ENCODE measurements at regions not wholly inside any gene's neighbourhood (a gene's known extent, or its start where the extent isn't known, plus 50 kb on each side); places are given as distances from the start of the nearest gene placed in this dataset.

DNA sequence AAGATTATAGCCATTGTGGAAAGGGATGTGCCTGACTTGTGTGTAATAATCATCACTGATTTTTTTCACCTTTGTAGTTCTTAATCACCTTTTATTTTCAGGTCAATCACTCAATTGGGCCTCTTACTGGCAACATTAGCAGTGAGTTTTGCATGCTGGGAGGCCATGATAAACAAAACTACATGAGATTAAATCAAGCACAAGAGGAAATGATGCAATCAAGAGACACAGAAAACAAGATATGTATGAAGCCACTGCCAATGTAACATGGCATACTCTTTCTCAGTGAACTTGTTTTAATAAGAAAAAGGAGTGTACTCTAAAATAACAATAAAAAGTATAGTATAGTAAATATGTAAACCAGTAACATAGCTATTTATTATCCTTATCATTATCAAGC is 69.9 kb upstream of the FSIP2 start:
- TF ChIP-seq, protein P1, sequence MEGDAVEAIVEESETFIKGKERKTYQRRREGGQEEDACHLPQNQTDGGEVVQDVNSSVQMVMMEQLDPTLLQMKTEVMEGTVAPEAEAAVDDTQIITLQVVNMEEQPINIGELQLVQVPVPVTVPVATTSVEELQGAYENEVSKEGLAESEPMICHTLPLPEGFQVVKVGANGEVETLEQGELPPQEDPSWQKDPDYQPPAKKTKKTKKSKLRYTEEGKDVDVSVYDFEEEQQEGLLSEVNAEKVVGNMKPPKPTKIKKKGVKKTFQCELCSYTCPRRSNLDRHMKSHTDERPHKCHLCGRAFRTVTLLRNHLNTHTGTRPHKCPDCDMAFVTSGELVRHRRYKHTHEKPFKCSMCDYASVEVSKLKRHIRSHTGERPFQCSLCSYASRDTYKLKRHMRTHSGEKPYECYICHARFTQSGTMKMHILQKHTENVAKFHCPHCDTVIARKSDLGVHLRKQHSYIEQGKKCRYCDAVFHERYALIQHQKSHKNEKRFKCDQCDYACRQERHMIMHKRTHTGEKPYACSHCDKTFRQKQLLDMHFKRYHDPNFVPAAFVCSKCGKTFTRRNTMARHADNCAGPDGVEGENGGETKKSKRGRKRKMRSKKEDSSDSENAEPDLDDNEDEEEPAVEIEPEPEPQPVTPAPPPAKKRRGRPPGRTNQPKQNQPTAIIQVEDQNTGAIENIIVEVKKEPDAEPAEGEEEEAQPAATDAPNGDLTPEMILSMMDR (IDR thresholded peaks at IDR 0.05): no peak
- no peak for TF ChIP-seq POLR2A (IDR thresholded peaks at IDR 0.05)

All from prostate gland (tissue), 2 donors.